CD4-positive, CD25-positive, alpha-beta regulatory T cell (primary cell): ENCODE measurements at regions not wholly inside any gene's neighbourhood (a gene's known extent, or its start where the extent isn't known, plus 50 kb on each side); places are given as distances from the start of the nearest gene placed in this dataset.

Source experiments
- ATAC-seq, 2 donors: fragments of 150-1000 bp; cut with Tn5 transposase; one replicate each; pipeline ENCODE4 v1.10.0; 2021; ENCODE audit warnings: low read depth in 2 of 2, moderate number of reproducible peaks in 2 of 2, moderate library complexity in 1 of 2
- DNase-seq, 3 donors: peaks; one replicate each; pipeline versions ENCODE4 v3.0.0 to v3.0.0-alpha.2; 2012 to 2022; ENCODE audit warnings: mixed read lengths in 1 of 3
- H3K27ac ChIP-seq: one replicate; pipeline ENCODE4 v1.7.0; 2013; ENCODE audit warnings: mild to moderate bottlenecking, low read length; ENCODE audit not compliant: insufficient read depth, poor library complexity, severe bottlenecking
- H3K27me3 ChIP-seq: one replicate; pipeline ENCODE4 v1.7.0; 2013; ENCODE audit warnings: low read length; ENCODE audit not compliant: control insufficient read depth, insufficient read depth
- H3K36me3 ChIP-seq: one replicate; pipeline ENCODE4 v1.7.0; 2013; ENCODE audit warnings: mild to moderate bottlenecking, low read length, moderate library complexity; ENCODE audit not compliant: control insufficient read depth, insufficient read depth
- H3K4me1 ChIP-seq: 2 replicates; pipeline ENCODE4 v1.7.0; 2013; ENCODE audit warnings: mild to moderate bottlenecking, low read length; ENCODE audit not compliant: insufficient read depth, control insufficient read depth, poor library complexity, severe bottlenecking
- H3K4me3 ChIP-seq: one replicate; pipeline ENCODE4 v1.7.0; 2013; ENCODE audit warnings: low read depth, mild to moderate bottlenecking, low read length, moderate library complexity
- H3K9me3 ChIP-seq, 2 experiments: 1 replicate in 1 of 2; 2 replicates in 1 of 2; pipeline ENCODE4 v1.7.0; 2013; ENCODE audit warnings: low read length in 2 of 2, mild to moderate bottlenecking in 1 of 2, moderate library complexity in 1 of 2; ENCODE audit not compliant: control insufficient read depth in 2 of 2
- H3K27ac Mint-ChIP-seq, 3 donors: one replicate each; pipeline ENCODE4 v1.8.0; 2020 to 2022; ENCODE audit warnings: mild to moderate bottlenecking in 3 of 3, mixed read lengths in 3 of 3, moderate library complexity in 2 of 3
- H3K27me3 Mint-ChIP-seq: one replicate; pipeline ENCODE4 v1.8.0; 2022; ENCODE audit warnings: mild to moderate bottlenecking, mixed read lengths
- H3K36me3 Mint-ChIP-seq: one replicate; pipeline ENCODE4 v1.8.0; 2020; ENCODE audit warnings: mixed read lengths
- H3K4me1 Mint-ChIP-seq, 4 donors: one replicate each; pipeline ENCODE4 v1.8.0; 2020 to 2022; ENCODE audit warnings: mixed read lengths in 4 of 4, mild to moderate bottlenecking in 1 of 4
- H3K4me3 Mint-ChIP-seq, 4 donors: one replicate each; pipeline ENCODE4 v1.8.0; 2020 to 2022; ENCODE audit warnings: mild to moderate bottlenecking in 4 of 4, mixed read lengths in 4 of 4, moderate library complexity in 3 of 4
- H3K9me3 Mint-ChIP-seq, 7 donors: one replicate each; pipeline ENCODE4 v1.8.0; 2020 to 2022; ENCODE audit warnings: mixed read lengths in 7 of 7, mild to moderate bottlenecking in 3 of 7, moderate library complexity in 2 of 7

DNA sequence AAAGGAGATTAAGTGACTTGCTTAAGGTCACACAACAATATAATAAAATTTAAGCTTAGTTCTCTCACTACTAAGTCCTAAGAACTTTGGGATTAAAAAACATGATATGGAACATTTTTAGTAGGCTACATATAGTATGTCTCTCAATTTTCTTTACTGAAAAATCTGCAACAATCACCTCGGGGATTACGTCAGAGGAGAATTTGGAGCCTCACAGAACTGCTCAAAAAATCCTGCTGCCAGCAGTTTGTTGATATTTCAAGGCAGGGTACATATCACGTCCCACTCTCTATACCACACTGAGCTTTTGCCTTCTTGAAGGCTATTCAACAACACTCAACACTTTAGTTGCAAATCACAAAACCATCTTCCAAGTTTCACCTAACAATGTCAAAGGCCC is 561.6 kb upstream of the BTBD3 start:
- Histone ChIP-seq H3K4me1 (no peaks in the 10 kb centered on the region), H3K27me3 (no peaks in the 10 kb centered on the region), H3K36me3 (no peaks in the 10 kb centered on the region), H3K27ac (no peak overlapping the region), H3K9me3 (peaks cover 0 to 1% of the 10 kb centered on the region in 2 experiments), H3K4me3 (no peak overlapping the region)
- no peak overlapping the region for H3K4me3 Mint-ChIP-seq
- no peaks in the 10 kb centered on the region for H3K4me1 Mint-ChIP-seq
- H3K27ac Mint-ChIP-seq, result no peak overlapping the region
- ATAC-seq (no peak), DNase-seq (no peak)
- H3K9me3 Mint-ChIP-seq, result peaks cover 0 to 31% (median 6%) of the 10 kb centered on the region in 7 donors
- H3K27me3 Mint-ChIP-seq, result no peaks in the 10 kb centered on the region
- H3K36me3 Mint-ChIP-seq, result no peaks in the 10 kb centered on the region

DNA sequence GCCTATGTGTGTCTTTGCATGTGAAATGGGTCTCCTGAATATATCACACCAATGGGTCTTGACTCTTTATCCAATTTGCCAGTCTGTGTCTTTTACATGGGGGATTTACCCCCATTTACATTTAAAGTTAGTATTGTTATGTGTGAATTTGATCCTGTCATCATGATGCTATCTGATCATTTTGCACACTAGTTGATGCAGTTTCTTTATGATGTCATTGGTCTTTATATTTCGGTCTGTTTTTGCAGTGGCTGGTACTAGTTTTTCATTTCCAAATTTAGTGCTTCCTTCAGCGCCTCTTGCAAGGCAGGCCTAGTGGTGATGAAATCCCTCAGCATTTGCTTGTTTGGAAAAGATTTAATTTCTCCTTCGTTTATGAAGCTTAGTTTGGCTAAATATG is 555.2 kb upstream of the BTBD3 start:
- Histone ChIP-seq H3K4me1 (no peaks in the 10 kb centered on the region), H3K36me3 (no peaks in the 10 kb centered on the region), H3K4me3 (no peak overlapping the region), H3K9me3 (peaks cover 2 to 3% of the 10 kb centered on the region in 2 experiments), H3K27ac (no peak overlapping the region), H3K27me3 (no peaks in the 10 kb centered on the region)
- Mint-ChIP-seq H3K4me3 (no peak overlapping the region), H3K9me3 (peaks cover 5 to 31% (median 11%) of the 10 kb centered on the region in 7 donors), H3K36me3 (no peaks in the 10 kb centered on the region), H3K27me3 (no peaks in the 10 kb centered on the region), H3K27ac (no peak overlapping the region), H3K4me1 (no peaks in the 10 kb centered on the region)
- DNase-seq, result no peak
- no peak for ATAC-seq

DNA sequence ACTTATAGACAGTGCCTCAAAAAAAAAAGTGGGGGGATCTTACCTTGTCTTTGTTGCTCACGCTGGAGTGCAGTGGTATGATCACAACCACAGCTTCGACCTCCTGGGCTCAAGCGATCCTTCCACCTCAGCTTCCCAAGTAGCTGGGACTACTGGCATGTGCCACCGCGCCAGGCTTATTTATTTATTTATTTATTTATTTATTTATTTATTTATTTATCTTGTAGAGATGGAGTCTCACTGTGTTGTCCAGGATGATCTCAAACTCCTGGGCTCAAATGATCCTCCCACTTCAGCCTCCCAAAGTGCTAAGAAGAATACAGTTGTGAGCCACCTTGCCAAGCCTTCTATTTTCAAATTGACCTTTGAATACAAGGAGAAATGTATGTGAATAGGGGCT is 553.0 kb upstream of the BTBD3 start:
- DNase-seq, result no peak
- H3K9me3 ChIP-seq, result peaks cover 2 to 3% of the 10 kb centered on the region in 2 experiments
- no peaks in the 10 kb centered on the region for H3K36me3 ChIP-seq
- no peaks in the 10 kb centered on the region for H3K36me3 Mint-ChIP-seq
- no peaks in the 10 kb centered on the region for H3K4me1 ChIP-seq
- H3K4me3 ChIP-seq, result no peak overlapping the region
- no peak overlapping the region for H3K4me3 Mint-ChIP-seq
- H3K27ac Mint-ChIP-seq, result no peak overlapping the region
- no peaks in the 10 kb centered on the region for H3K4me1 Mint-ChIP-seq
- no peak overlapping the region for H3K27ac ChIP-seq
- ATAC-seq, result no peak
- H3K27me3 ChIP-seq, result no peaks in the 10 kb centered on the region
- peaks cover 2 to 23% (median 11%) of the 10 kb centered on the region in 7 donors for H3K9me3 Mint-ChIP-seq
- H3K27me3 Mint-ChIP-seq, result no peaks in the 10 kb centered on the region

DNA sequence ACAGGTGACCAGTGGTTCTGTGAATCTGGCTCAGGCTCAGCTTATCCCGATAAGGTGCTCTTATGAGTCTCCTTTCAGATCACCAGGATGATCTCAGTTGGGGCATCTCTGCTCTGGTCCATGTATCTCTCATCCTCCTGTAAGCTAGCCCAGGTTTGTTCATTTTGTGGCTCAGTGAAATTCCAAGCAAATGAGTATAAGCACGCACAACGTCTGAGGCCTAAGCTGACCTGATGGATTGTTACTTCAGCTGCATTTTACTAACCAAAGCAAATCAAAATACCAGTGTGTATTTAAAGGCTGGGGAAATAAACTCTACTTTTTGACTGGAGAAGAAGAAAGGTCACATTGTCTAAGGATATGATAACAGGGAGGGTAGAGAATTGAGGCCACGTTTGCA is 551.0 kb upstream of the BTBD3 start:
- peaks cover 2 to 18% (median 8%) of the 10 kb centered on the region in 7 donors for H3K9me3 Mint-ChIP-seq
- no peak for DNase-seq
- Histone ChIP-seq H3K9me3 (peaks cover 2 to 3% of the 10 kb centered on the region in 2 experiments), H3K36me3 (no peaks in the 10 kb centered on the region), H3K4me3 (no peak overlapping the region), H3K27ac (no peak overlapping the region), H3K4me1 (no peaks in the 10 kb centered on the region), H3K27me3 (no peaks in the 10 kb centered on the region)
- ATAC-seq, result no peak
- no peak overlapping the region for H3K4me3 Mint-ChIP-seq
- H3K27ac Mint-ChIP-seq, result no peak overlapping the region
- no peaks in the 10 kb centered on the region for H3K36me3 Mint-ChIP-seq
- no peaks in the 10 kb centered on the region for H3K4me1 Mint-ChIP-seq
- no peaks in the 10 kb centered on the region for H3K27me3 Mint-ChIP-seq

DNA sequence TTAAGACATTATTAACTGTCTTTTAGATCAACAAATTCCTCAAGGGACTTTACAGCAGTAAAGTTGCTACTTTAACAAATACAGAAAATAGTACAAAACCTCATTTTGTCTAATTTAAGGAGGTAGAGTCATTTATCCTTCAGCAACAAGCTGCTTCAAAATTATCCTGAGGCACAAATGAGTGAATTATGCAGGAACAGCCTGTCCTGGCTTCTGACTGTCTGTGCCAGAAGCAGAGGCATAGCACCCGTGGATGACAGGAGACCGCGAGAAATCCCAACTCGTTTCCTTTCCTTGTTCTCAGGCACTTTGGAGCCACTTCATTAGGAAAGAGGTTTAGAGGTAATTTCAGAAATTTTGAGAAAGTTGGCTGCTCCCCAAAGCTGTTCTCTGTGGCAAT is 549.2 kb upstream of the BTBD3 start:
- ATAC-seq (no peak), DNase-seq (no peak)
- Histone ChIP-seq H3K27ac (no peak overlapping the region), H3K4me3 (no peak overlapping the region), H3K4me1 (no peaks in the 10 kb centered on the region), H3K9me3 (peaks cover 2 to 3% of the 10 kb centered on the region in 2 experiments), H3K36me3 (no peaks in the 10 kb centered on the region), H3K27me3 (no peaks in the 10 kb centered on the region)
- no peaks in the 10 kb centered on the region for H3K27me3 Mint-ChIP-seq
- peaks cover 0 to 7% (median 2%) of the 10 kb centered on the region in 7 donors for H3K9me3 Mint-ChIP-seq
- no peak overlapping the region for H3K4me3 Mint-ChIP-seq
- no peaks in the 10 kb centered on the region for H3K36me3 Mint-ChIP-seq
- H3K27ac Mint-ChIP-seq, result no peak overlapping the region
- H3K4me1 Mint-ChIP-seq, result no peaks in the 10 kb centered on the region

DNA sequence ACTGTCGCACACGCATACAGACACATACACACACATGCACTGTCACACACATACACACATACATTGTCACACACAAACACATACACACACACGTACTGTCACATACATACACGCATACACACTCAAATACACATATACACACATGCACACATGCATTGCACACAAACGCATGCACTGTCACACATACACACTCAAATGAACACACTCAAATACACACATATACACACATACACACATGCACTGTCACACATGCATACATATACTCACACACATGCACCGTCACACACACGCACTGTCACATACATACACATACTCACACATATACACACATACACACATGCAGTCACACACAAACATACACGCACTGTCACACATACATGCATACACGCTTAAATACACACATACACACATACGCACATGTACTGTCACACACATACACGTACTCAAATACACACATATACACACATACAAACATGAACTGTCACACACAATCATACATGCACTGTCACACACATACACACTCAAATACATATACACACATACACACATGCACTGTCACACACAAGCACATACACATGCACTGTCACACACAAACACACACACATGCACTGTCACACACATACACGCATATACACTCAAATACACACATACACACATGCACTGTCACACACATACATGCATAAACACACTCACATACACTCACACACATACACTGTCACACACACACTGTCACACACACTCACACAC is 548.6 kb upstream of the BTBD3 start:
- no peak overlapping the region for H3K27ac ChIP-seq
- ATAC-seq (no peak), DNase-seq (no peak)
- peaks cover 2 to 3% of the 10 kb centered on the region in 2 experiments for H3K9me3 ChIP-seq
- no peaks in the 10 kb centered on the region for H3K4me1 ChIP-seq
- Mint-ChIP-seq H3K27me3 (no peaks in the 10 kb centered on the region), H3K9me3 (peaks cover 0 to 7% (median 2%) of the 10 kb centered on the region in 7 donors), H3K27ac (no peak overlapping the region), H3K36me3 (no peaks in the 10 kb centered on the region), H3K4me3 (no peak overlapping the region), H3K4me1 (no peaks in the 10 kb centered on the region)
- H3K36me3 ChIP-seq, result no peaks in the 10 kb centered on the region
- no peaks in the 10 kb centered on the region for H3K27me3 ChIP-seq
- no peak overlapping the region for H3K4me3 ChIP-seq

DNA sequence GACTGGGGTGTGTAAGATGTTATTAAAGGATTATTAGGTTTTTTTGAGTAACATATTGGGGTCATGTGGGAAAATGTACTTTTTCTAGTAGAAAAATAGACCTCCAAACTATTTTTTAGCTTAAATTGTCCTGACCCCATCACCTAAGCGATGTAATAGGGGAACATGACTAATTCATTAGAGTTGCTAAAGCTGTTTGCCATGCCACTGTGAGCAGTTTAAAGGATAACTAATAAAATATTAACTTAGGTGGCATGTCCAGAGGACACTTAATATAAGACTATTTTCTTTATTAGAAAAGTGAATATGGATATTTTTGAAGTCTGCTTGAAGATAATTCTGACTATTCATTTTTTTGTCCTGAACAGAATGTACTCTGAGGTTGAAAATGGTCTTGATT is 545.9 kb upstream of the BTBD3 start:
- Mint-ChIP-seq H3K4me1 (no peaks in the 10 kb centered on the region), H3K9me3 (peaks cover 0 to 8% (median 4%) of the 10 kb centered on the region in 7 donors), H3K36me3 (no peaks in the 10 kb centered on the region), H3K4me3 (no peak overlapping the region), H3K27ac (no peak overlapping the region), H3K27me3 (no peaks in the 10 kb centered on the region)
- ATAC-seq, result no peak
- Histone ChIP-seq H3K4me1 (no peaks in the 10 kb centered on the region), H3K4me3 (no peak overlapping the region), H3K27me3 (no peaks in the 10 kb centered on the region), H3K36me3 (no peaks in the 10 kb centered on the region), H3K27ac (no peak overlapping the region), H3K9me3 (no peaks in the 10 kb centered on the region)
- no peak for DNase-seq
